Stimulated activated CD4-positive, alpha-beta T cell treated with anti-CD3 and anti-CD28 coated beads, Interleukin-1b, Interleukin-23, amount 100 ng/mL, for 1 hour (primary cell): ENCODE measurements at regions not wholly inside any gene's neighbourhood (a gene's known extent, or its start where the extent isn't known, plus 50 kb on each side); places are given as distances from the start of the nearest gene placed in this dataset.
"Not testable (repeated sequence)": the region's sequence is repeated elsewhere in the genome, so short reads cannot be mapped to it uniquely, and the experiment has no call there.

ENCODE experiments used
- DNase-seq, 2 donors: peaks; one replicate each; pipeline ENCODE4 v3.0.0-alpha.2; 2020; ENCODE audit warnings: low read depth in 2 of 2

GRCh38 chr7:16933296-16934279 lies 51.8 kb upstream of the AGR3 start:
- no peak for DNase-seq

DNA sequence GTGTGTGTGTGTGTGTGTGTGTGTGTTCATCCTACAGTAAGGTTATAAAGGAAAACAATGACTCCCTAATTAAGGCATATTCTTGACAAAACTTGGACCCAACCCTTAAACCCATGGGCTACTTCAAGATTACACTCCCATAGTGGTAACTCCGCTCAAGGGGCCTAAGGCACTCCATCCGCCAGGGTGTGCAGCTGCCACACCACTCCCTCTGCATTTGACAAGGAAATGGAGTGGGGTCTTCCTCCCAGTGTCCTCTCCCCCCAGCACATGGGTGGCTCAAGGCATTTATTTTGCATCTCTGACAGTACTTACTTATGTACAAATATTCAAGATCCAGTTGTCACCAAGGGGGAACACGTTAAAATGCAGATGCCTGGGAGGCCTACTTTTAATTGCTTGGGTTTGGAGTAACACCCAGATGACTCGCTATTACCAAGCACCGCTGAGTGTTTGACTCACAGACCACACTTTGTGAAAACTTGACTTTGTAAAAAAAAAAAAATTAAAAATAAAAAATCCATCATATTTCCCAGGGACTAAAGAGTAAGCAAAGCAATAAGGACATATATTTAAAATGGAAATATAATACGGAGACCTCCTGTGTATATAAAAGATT lies 53.0 kb upstream of the AGR3 start:
- DNase-seq: no peak

GRCh38 chr7:16935341-16935735 lies 53.6 kb upstream of the AGR3 start:
- DNase-seq: no peak

GRCh38 chr7:16936626-16937422 lies 55.0 kb upstream of the AGR3 start:
- DNase-seq: no peak

GRCh38 chr7:16939161-16939560 lies 57.4 kb upstream of the AGR3 start:
- no peak for DNase-seq

DNA sequence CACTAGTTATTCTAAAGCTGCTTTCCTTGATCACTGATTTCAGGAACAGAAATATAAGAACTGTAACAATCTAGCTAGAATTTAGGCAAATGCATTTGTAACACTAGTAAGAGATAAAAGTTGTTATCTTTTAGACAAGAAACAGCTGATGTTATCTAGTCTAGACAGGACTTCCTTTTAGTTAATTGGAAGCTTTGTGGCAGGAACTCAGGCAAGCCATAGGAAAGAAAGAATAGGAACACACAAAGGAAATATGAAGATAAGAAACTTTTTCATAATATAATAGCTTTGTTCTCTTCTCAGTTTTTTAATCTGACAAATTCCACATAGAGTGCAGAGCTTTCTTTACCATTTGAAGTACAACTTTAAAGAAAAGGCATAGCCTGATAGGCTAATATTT lies 59.0 kb upstream of the AGR3 start:
- no peak for DNase-seq

DNA sequence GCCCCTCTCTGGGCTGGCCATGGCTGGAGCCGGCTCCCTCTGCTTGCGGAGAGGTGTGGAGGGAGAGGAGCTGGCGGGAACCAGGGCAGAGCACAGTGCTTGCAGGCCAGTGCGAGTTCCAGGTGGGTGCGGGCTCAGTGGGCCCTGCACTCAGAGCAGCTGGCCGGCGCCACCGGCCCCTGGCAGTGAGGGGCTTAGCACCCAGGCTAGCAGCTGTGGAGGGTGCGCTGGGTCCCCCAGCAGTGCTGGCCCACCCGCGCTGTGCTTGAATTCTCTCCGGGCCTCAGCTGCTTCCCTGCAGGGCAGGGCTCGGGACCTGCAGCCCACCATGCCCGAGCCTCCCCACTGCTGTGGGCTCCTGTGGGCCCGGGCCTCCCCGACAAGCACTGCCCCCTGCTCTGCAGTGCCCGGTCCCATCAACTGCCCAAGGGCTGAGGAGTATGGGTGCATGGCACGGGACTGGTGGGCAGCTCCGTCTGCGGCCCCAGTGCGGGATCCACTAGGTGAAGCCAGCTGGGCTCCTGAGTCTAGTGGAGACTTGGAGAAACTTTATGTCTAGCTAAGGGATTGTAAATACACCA lies 61.2 kb upstream of the AGR3 start:
- DNase-seq: no peak

- no peak for DNase-seq
These were observed 63.2 kb upstream of the AGR3 start for GRCh38 chr7:16944936-16945335.

DNA sequence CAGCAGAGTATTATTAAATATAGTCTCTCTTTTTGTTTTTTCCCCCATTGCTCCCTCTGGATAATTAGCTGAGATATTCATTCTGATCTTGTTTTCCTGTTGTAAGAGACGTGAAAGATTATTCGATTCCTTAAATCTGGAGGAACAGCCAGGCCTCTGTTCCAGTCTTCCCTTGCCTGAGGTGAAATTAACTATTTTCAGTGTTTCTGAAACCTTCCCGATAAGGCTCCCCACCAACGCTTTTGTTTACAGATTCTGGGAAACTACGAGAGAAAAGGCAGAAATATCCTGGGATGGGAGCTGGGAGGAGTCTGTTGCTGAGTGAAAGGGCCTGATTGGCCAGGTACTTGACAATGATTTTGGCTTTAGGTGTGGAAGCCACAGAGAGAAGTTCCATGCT lies 63.6 kb upstream of the AGR3 start:
- no peak for DNase-seq

- not testable (repeated sequence) for DNase-seq
These were observed 66.3 kb upstream of the AGR3 start for GRCh38 chr7:16948110-16948509.

- DNase-seq: no peak
These were observed 69.8 kb upstream of the AGR3 start for GRCh38 chr7:16951483-16952080.

DNA sequence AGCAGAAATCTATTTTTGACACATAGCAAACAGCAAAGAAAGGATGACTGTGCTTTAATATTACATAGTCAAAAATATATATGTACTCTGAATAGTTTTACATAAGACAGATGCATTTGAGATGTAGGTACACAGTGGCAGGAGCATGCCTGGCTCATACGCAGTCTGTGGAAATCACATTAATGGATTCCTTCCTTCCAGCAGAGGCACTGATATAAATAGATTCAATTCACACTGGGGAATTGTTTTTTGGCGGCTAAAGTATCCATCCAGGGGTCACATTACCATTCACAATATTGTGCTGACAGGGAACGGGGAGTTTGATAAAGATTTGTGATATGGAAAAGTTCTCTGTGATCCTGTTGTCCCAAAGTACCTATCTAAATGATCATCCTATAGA lies 72.5 kb upstream of the AGR3 start:
- DNase-seq: no peak

- no peak for DNase-seq
These were observed 76.9 kb upstream of the AGR3 start for GRCh38 chr7:16958724-16959123.

DNA sequence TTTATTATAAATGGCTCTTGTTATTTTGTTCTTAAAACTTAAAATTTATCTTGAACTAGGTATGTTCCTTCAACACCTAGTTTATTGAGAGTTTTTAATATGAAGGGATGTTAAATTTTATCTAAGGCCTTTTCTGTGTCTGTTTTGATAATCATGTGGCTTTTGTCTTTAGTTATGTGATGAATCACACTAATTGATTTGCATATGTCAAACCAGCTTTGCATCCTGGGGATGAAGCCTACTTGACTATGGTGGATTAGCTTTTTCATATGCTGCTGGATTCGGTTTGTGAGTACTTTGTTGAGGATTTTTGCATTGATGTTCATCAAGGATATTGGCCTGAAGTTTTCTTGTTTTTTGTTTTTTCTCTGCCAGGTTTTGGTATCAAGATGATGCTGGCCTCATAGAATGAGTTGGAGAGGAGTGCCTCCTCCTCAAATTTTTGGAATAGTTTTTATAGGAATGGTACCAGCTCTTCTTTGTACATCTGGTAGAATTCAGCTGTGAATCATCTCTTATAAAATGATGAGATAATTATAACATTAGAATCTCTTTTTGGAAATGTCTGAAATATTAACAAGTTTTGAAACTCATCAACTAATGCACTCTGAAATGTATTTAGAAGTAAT lies 78.7 kb upstream of the AGR3 start:
- no peak for DNase-seq

GRCh38 chr7:16961641-16962040 lies 79.9 kb upstream of the AGR3 start:
- no peak for DNase-seq

- no peak for DNase-seq
These were observed 81.3 kb upstream of the AGR3 start for GRCh38 chr7:16963044-16963443.

- DNase-seq: not testable (repeated sequence)
These were observed 83.9 kb upstream of the AGR3 start for GRCh38 chr7:16965697-16966096.

GRCh38 chr7:16967300-16967811 lies 85.6 kb upstream of the AGR3 start:
- DNase-seq: no peak

- no peak for DNase-seq
These were observed 89.1 kb upstream of the AGR3 start for GRCh38 chr7:16970732-16971482.

DNA sequence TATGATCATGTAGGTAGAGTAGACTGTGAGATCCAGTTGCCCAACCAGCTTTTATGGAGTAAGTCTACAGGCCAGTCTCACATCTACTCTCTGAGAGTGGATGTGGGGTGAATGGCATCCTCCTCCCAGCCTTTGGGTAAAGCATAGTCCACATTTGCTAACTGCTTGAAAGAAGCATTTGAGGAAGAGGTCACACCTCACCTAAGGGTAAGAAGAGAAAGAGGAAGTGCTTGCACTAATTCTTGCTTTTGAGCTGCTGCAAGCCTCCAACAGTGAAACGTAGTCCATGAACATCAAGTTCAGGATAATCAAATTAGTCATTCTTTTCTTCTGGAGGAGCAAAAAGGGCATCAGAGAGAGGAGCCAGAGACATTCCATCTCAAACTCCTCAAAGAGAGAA lies 93.9 kb upstream of the AGR3 start:
- no peak for DNase-seq
